ENCODE measurements at regions not wholly inside any gene's neighbourhood (a gene's known extent, or its start where the extent isn't known, plus 50 kb on each side); places are given as distances from the start of the nearest gene placed in this dataset.

- Histone ChIP-seq H3K9me3 (no peaks in the 10 kb centered on the region), H3K27ac (no peak overlapping the region), H3K4me3 (no peak overlapping the region), H3K27me3 (no peaks in the 10 kb centered on the region), H3K36me3 (no peaks in the 10 kb centered on the region), H3K4me1 (no peaks in the 10 kb centered on the region)
- in situ Hi-C loops (cut with MboI; ENCODE audit: low sequenced_read_pairs in 4 of 4): loop anchor here in 1 of 4 donors (25.0 kb wide), 1 partner anchor 98 kb away; no protein-coding TSS in a partner anchor
- no peak for TF ChIP-seq CTCF (IDR thresholded peaks at IDR 0.05 in 4 of 5, conservative IDR thresholded peaks at IDR 0.05 in 1 of 5)
- DNase-seq: no peak
- intact Hi-C loops (cut with DNase I; ENCODE audit: low total_unique reads): no loop called here
- ATAC-seq: no peak
Measured at GRCh38 chr20:51889466-51889865, 87.1 kb upstream of the SALL4 start.

- no peaks in the 10 kb centered on the region for H3K36me3 ChIP-seq
- no peak overlapping the region for H3K4me3 ChIP-seq
- H3K27me3 ChIP-seq: no peaks in the 10 kb centered on the region
- TF ChIP-seq POLR2A (IDR thresholded peaks at IDR 0.05) (no peak), CTCF (IDR thresholded peaks at IDR 0.05 in 4 of 5, conservative IDR thresholded peaks at IDR 0.05 in 1 of 5) (no peak)
- no peak overlapping the region for H3K27ac ChIP-seq
- no peaks in the 10 kb centered on the region for H3K9me3 ChIP-seq
- ATAC-seq: no peak
- DNase-seq: no peak
- H3K4me1 ChIP-seq: no peaks in the 10 kb centered on the region
- in situ Hi-C loops (cut with MboI; ENCODE audit: low sequenced_read_pairs in 4 of 4) (loop anchor here in 1 of 4 donors (25.0 kb wide), 1 partner anchor 99 kb away; no protein-coding TSS in a partner anchor), intact Hi-C loops (cut with DNase I; ENCODE audit: low total_unique reads) (no loop called here)
Measured at GRCh38 chr20:51888291-51888690, 86.0 kb upstream of the SALL4 start.

- H3K4me1 ChIP-seq: no peaks in the 10 kb centered on the region
- H3K27me3 ChIP-seq: no peaks in the 10 kb centered on the region
- no peak for ATAC-seq
- DNase-seq: no peak
- H3K9me3 ChIP-seq: no peaks in the 10 kb centered on the region
- H3K27ac ChIP-seq: no peak overlapping the region
- H3K36me3 ChIP-seq: no peaks in the 10 kb centered on the region
- H3K4me3 ChIP-seq: no peak overlapping the region
- intact Hi-C loops (cut with DNase I; ENCODE audit: low total_unique reads) (no loop called here), in situ Hi-C loops (cut with MboI; ENCODE audit: low sequenced_read_pairs in 4 of 4) (loop anchor here in 1 of 4 donors (25.0 kb wide), 1 partner anchor 100 kb away; no protein-coding TSS in a partner anchor)
- TF ChIP-seq POLR2A (IDR thresholded peaks at IDR 0.05): no peak
- no peak for TF ChIP-seq CTCF (IDR thresholded peaks at IDR 0.05 in 4 of 5, conservative IDR thresholded peaks at IDR 0.05 in 1 of 5)
Measured at GRCh38 chr20:51886891-51887608, 84.7 kb upstream of the SALL4 start.

- Histone ChIP-seq H3K4me3 (no peak overlapping the region), H3K27ac (no peak overlapping the region), H3K27me3 (no peaks in the 10 kb centered on the region), H3K4me1 (no peaks in the 10 kb centered on the region), H3K36me3 (no peaks in the 10 kb centered on the region), H3K9me3 (no peaks in the 10 kb centered on the region)
- intact Hi-C loops (cut with DNase I; ENCODE audit: low total_unique reads): no loop called here
- TF ChIP-seq POLR2A (IDR thresholded peaks at IDR 0.05): no peak
- no peak for TF ChIP-seq CTCF (IDR thresholded peaks at IDR 0.05 in 4 of 5, conservative IDR thresholded peaks at IDR 0.05 in 1 of 5)
- ATAC-seq: no peak
- in situ Hi-C loops (cut with MboI; ENCODE audit: low sequenced_read_pairs in 4 of 4): loop anchor here in 1 of 4 donors (25.0 kb wide), 1 partner anchor 101 kb away; no protein-coding TSS in a partner anchor
- no peak for DNase-seq
Measured at GRCh38 chr20:51886341-51886740, 84.0 kb upstream of the SALL4 start.
